OCI-LY1 (cell line): ENCODE measurements at regions not wholly inside any gene's neighbourhood (a gene's known extent, or its start where the extent isn't known, plus 50 kb on each side); places are given as distances from the start of the nearest gene placed in this dataset.

Experiments used
- H2AFZ ChIP-seq: fragments of 200-600 bp; sonication (generic), shearing (Covaris generic); 2 replicates; pipeline ENCODE4 v1.6.0; 2014; ENCODE audit warnings: antibody characterized with exemption, mild to moderate bottlenecking, low read length
- H3F3A ChIP-seq: fragments of 200-600 bp; sonication (generic), shearing (Covaris generic); 2 replicates; pipeline ENCODE4 v1.6.0; 2014; ENCODE audit warnings: mild to moderate bottlenecking, antibody characterized with exemption, low read length, moderate library complexity; ENCODE audit not compliant: insufficient read depth
- H3K27ac ChIP-seq: fragments of 200-600 bp; sonication (generic); 2 replicates; pipeline ENCODE4 v1.5.1; 2014; ENCODE audit warnings: low read length, mixed run types, mild to moderate bottlenecking, low read depth; ENCODE audit not compliant: poor library complexity, severe bottlenecking
- H3K27me3 ChIP-seq: fragments of 200-600 bp; sonication (generic); 2 replicates; pipeline ENCODE4 v1.6.0; 2014; ENCODE audit warnings: antibody characterized with exemption, mild to moderate bottlenecking, low read length, moderate library complexity; ENCODE audit not compliant: insufficient read depth
- H3K36me3 ChIP-seq: fragments of 200-600 bp; sonication (generic); 2 replicates; pipeline ENCODE4 v1.6.1; 2014; ENCODE audit warnings: mild to moderate bottlenecking, antibody characterized with exemption, low read length, moderate library complexity, mixed read lengths; ENCODE audit not compliant: insufficient read depth
- H3K4me1 ChIP-seq: fragments of 200-600 bp; sonication (generic); 2 replicates; pipeline ENCODE4 v1.5.1; 2014; ENCODE audit warnings: mild to moderate bottlenecking, low read length, moderate library complexity; ENCODE audit not compliant: insufficient read depth, severe bottlenecking
- H3K4me2 ChIP-seq: fragments of 200-600 bp; sonication (generic), shearing (Covaris generic); 2 replicates; pipeline ENCODE4 v1.6.1; 2014; ENCODE audit warnings: low read length
- H3K4me3 ChIP-seq: fragments of 200-600 bp; sonication (generic); 2 replicates; pipeline ENCODE4 v1.5.1; 2014; ENCODE audit warnings: low read length, low read depth, mild to moderate bottlenecking, mixed read lengths; ENCODE audit not compliant: poor library complexity, severe bottlenecking
- H3K79me2 ChIP-seq: fragments of 200-600 bp; shearing (Covaris generic); 2 replicates; pipeline ENCODE4 v1.6.1; 2016; ENCODE audit warnings: mixed run types, low read length, mixed read lengths; ENCODE audit not compliant: insufficient read depth
- H3K9ac ChIP-seq: fragments of 200-600 bp; sonication (generic), shearing (Covaris generic); 2 replicates; pipeline ENCODE4 v1.6.1; 2014; ENCODE audit warnings: mild to moderate bottlenecking, low read length, mixed read lengths
- H3K9me2 ChIP-seq: fragments of 200-600 bp; sonication (generic), shearing (Covaris generic); 2 replicates; pipeline ENCODE4 v1.6.1; 2014; ENCODE audit warnings: low read depth, mild to moderate bottlenecking, low read length, mixed read lengths
- H3K9me3 ChIP-seq: fragments of 200-600 bp; shearing (Covaris generic); 2 replicates; pipeline ENCODE4 v1.6.1; 2014; ENCODE audit warnings: low read length, mixed read lengths
- H4K20me1 ChIP-seq: fragments of 200-600 bp; sonication (generic), shearing (Covaris generic); 2 replicates; pipeline ENCODE4 v1.6.0; 2016; ENCODE audit warnings: mild to moderate bottlenecking, low read length; ENCODE audit not compliant: insufficient read depth
- EZH2 ChIP-seq: fragments of 200-600 bp; sonication (generic), shearing (Covaris generic); IDR thresholded peaks from 2 replicates; pipeline ENCODE4 v1.8.0; 2017; ENCODE audit warnings: borderline replicate concordance, mixed run types, mild to moderate bottlenecking, antibody characterized with exemption, low read length, moderate library complexity, mixed read lengths
- TF ChIP-seq, protein P1 (sequence below): fragments of 200-600 bp; sonication (generic), shearing (Covaris generic); IDR thresholded peaks from 2 replicates; pipeline ENCODE4 v1.5.1; 2017; ENCODE audit warnings: mild to moderate bottlenecking, antibody characterized with exemption, low read length, moderate library complexity, mixed read lengths

DNA sequence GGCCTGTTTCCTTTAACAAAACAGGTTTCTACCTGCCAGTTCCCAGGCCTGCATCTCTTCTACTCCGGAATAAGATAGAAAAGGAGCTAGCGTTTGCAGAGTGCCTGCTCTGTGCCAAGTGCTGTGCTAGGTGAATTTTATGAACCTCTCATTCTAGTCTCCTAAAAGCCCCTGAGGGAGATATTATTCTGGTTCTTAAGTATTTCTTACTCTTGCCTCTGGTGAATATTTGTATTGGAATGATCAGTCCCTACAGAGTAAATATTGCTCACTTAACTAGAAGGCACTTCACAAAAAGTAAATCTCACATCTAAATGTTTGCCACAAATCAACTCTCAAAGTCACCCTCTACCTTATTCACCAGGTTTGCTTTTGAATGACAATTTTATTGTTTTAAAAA, 227.1 kb downstream of the AUH start:
- no peaks in the 10 kb centered on the region for H3K4me1 ChIP-seq
- TF ChIP-seq, protein P1, sequence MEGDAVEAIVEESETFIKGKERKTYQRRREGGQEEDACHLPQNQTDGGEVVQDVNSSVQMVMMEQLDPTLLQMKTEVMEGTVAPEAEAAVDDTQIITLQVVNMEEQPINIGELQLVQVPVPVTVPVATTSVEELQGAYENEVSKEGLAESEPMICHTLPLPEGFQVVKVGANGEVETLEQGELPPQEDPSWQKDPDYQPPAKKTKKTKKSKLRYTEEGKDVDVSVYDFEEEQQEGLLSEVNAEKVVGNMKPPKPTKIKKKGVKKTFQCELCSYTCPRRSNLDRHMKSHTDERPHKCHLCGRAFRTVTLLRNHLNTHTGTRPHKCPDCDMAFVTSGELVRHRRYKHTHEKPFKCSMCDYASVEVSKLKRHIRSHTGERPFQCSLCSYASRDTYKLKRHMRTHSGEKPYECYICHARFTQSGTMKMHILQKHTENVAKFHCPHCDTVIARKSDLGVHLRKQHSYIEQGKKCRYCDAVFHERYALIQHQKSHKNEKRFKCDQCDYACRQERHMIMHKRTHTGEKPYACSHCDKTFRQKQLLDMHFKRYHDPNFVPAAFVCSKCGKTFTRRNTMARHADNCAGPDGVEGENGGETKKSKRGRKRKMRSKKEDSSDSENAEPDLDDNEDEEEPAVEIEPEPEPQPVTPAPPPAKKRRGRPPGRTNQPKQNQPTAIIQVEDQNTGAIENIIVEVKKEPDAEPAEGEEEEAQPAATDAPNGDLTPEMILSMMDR, result no peak
- no peak for TF ChIP-seq EZH2
- H2AFZ ChIP-seq, result no peak overlapping the region
- no peak overlapping the region for H3K27ac ChIP-seq
- H3K9ac ChIP-seq, result no peak overlapping the region
- no peaks in the 10 kb centered on the region for H4K20me1 ChIP-seq
- H3F3A ChIP-seq, result no peaks in the 10 kb centered on the region
- H3K79me2 ChIP-seq, result no peaks in the 10 kb centered on the region
- H3K36me3 ChIP-seq, result no peaks in the 10 kb centered on the region
- no peak overlapping the region for H3K4me2 ChIP-seq
- no peaks in the 10 kb centered on the region for H3K27me3 ChIP-seq
- no peak overlapping the region for H3K4me3 ChIP-seq
- H3K9me2 ChIP-seq, result no peaks in the 10 kb centered on the region
- no peaks in the 10 kb centered on the region for H3K9me3 ChIP-seq

DNA sequence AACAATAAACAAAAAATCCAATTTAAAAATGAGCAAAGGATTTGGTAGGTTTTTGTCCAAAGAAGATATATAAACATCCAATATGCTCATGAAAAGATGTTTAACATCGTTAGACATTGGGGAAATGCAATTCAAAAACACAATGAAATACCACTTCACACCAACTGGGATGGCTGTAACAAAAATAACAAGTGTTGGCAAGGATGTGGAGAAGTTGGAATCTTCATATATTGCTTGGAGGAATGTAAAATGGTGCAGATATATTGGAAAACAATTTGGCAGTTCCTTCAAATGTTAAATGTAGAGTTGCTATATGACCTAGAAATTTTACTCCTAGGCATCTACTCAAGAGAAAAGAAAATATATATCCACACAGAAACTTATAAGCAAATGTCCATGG, 224.3 kb downstream of the AUH start:
- H3K9ac ChIP-seq, result no peak overlapping the region
- no peaks in the 10 kb centered on the region for H3K9me3 ChIP-seq
- H2AFZ ChIP-seq, result no peak overlapping the region
- no peak overlapping the region for H3K4me3 ChIP-seq
- H3K4me1 ChIP-seq, result no peaks in the 10 kb centered on the region
- no peaks in the 10 kb centered on the region for H3K27me3 ChIP-seq
- no peak overlapping the region for H3K27ac ChIP-seq
- H3K79me2 ChIP-seq, result no peaks in the 10 kb centered on the region
- no peaks in the 10 kb centered on the region for H3F3A ChIP-seq
- H3K9me2 ChIP-seq, result no peaks in the 10 kb centered on the region
- H3K36me3 ChIP-seq, result no peaks in the 10 kb centered on the region
- H4K20me1 ChIP-seq, result no peaks in the 10 kb centered on the region
- TF ChIP-seq, protein P1, result no peak
- no peak for TF ChIP-seq EZH2
- no peak overlapping the region for H3K4me2 ChIP-seq

DNA sequence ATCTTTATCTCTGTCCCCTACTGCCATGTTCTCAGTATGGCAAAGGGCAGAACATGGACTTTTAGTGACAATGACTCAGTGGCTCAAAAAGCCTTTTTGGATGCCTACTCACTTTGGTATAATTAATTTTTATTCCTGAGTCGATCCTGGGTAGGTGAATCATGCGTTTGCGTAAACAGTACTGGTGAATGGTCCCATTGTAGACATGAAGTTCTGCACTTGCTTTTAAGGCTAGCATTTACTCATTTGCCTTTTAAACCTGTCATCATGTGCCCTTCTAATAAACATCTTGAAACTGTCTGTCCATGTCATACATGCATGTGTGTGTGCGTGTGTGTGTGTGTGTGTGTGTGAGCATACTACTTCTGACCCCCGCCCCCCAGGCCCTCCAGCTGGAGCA, 223.0 kb downstream of the AUH start:
- no peak overlapping the region for H3K4me2 ChIP-seq
- H2AFZ ChIP-seq, result no peak overlapping the region
- H3F3A ChIP-seq, result no peaks in the 10 kb centered on the region
- no peaks in the 10 kb centered on the region for H4K20me1 ChIP-seq
- H3K36me3 ChIP-seq, result no peaks in the 10 kb centered on the region
- TF ChIP-seq EZH2, result no peak
- TF ChIP-seq, protein P1, result no peak
- H3K9ac ChIP-seq, result no peak overlapping the region
- no peaks in the 10 kb centered on the region for H3K4me1 ChIP-seq
- no peak overlapping the region for H3K4me3 ChIP-seq
- H3K27ac ChIP-seq, result no peak overlapping the region
- no peaks in the 10 kb centered on the region for H3K27me3 ChIP-seq
- no peaks in the 10 kb centered on the region for H3K9me2 ChIP-seq
- no peaks in the 10 kb centered on the region for H3K9me3 ChIP-seq
- no peaks in the 10 kb centered on the region for H3K79me2 ChIP-seq
